ENCODE measurements at regions not wholly inside any gene's neighbourhood (a gene's known extent, or its start where the extent isn't known, plus 50 kb on each side); places are given as distances from the start of the nearest gene placed in this dataset.

GRCh38 chr4:181685911-181686310, 557.3 kb upstream of the TENM3 start:
- intact Hi-C loops (cut with DNase I) = no loop called here
- Histone ChIP-seq H3K36me3 (ENCODE audit: control insufficient read depth in 2 of 3, insufficient read depth in 3 of 3, low read length in 3 of 3) (no peaks in the 10 kb centered on the region), H3K9ac (ENCODE audit: low read length in 3 of 3) (no peak overlapping the region), H3K27ac (ENCODE audit: low read depth in 2 of 2, low read length in 2 of 2) (no peak overlapping the region), H3K27me3 (ENCODE audit: control insufficient read depth, insufficient read depth, low read length) (no peaks in the 10 kb centered on the region), H3K9me3 (ENCODE audit: control insufficient read depth in 2 of 3, insufficient read depth in 1 of 3, low read length in 3 of 3) (no peaks in the 10 kb centered on the region), H3K4me3 (ENCODE audit: low read length in 3 of 3) (no peak overlapping the region), H3K4me1 (ENCODE audit: control insufficient read depth in 2 of 3, insufficient read depth in 2 of 3, low read depth in 1 of 3, low read length in 3 of 3) (no peaks in the 10 kb centered on the region)
- FAIRE-seq (no peak), DNase-seq (no peak)
- no peak for TF ChIP-seq CTCF (IDR thresholded peaks at IDR 0.05; ENCODE audit: borderline replicate concordance, extremely low read depth, insufficient read depth)

- Histone ChIP-seq H3K27me3 (ENCODE audit: control insufficient read depth, insufficient read depth, low read length) (no peaks in the 10 kb centered on the region), H3K27ac (ENCODE audit: low read depth in 2 of 2, low read length in 2 of 2) (no peak overlapping the region), H3K9me3 (ENCODE audit: control insufficient read depth in 2 of 3, insufficient read depth in 1 of 3, low read length in 3 of 3) (no peaks in the 10 kb centered on the region), H3K9ac (ENCODE audit: low read length in 3 of 3) (no peak overlapping the region), H3K4me1 (ENCODE audit: control insufficient read depth in 2 of 3, insufficient read depth in 2 of 3, low read depth in 1 of 3, low read length in 3 of 3) (no peaks in the 10 kb centered on the region), H3K36me3 (ENCODE audit: control insufficient read depth in 2 of 3, insufficient read depth in 3 of 3, low read length in 3 of 3) (no peaks in the 10 kb centered on the region), H3K4me3 (ENCODE audit: low read length in 3 of 3) (no peak overlapping the region)
- intact Hi-C loops (cut with DNase I) = no loop called here
- DNase-seq (no peak), FAIRE-seq (no peak)
- TF ChIP-seq CTCF (IDR thresholded peaks at IDR 0.05; ENCODE audit: borderline replicate concordance, extremely low read depth, insufficient read depth) = no peak
These were observed 556.1 kb upstream of the TENM3 start for GRCh38 chr4:181687116-181687515.

- TF ChIP-seq CTCF (IDR thresholded peaks at IDR 0.05; ENCODE audit: borderline replicate concordance, extremely low read depth, insufficient read depth) = no peak
- Histone ChIP-seq H3K9me3 (ENCODE audit: control insufficient read depth in 2 of 3, insufficient read depth in 1 of 3, low read length in 3 of 3) (no peaks in the 10 kb centered on the region), H3K27me3 (ENCODE audit: control insufficient read depth, insufficient read depth, low read length) (no peaks in the 10 kb centered on the region), H3K9ac (ENCODE audit: low read length in 3 of 3) (no peak overlapping the region), H3K36me3 (ENCODE audit: control insufficient read depth in 2 of 3, insufficient read depth in 3 of 3, low read length in 3 of 3) (no peaks in the 10 kb centered on the region), H3K4me1 (ENCODE audit: control insufficient read depth in 2 of 3, insufficient read depth in 2 of 3, low read depth in 1 of 3, low read length in 3 of 3) (no peaks in the 10 kb centered on the region), H3K4me3 (ENCODE audit: low read length in 3 of 3) (no peak overlapping the region), H3K27ac (ENCODE audit: low read depth in 2 of 2, low read length in 2 of 2) (no peak overlapping the region)
- DNase-seq = no peak
- no peak for FAIRE-seq
- intact Hi-C loops (cut with DNase I) = no loop called here
These were observed 554.8 kb upstream of the TENM3 start for GRCh38 chr4:181688432-181688831.

- no peak for FAIRE-seq
- no peak for DNase-seq
- H3K4me3 ChIP-seq (ENCODE audit: low read length in 3 of 3) = no peak overlapping the region
- intact Hi-C loops (cut with DNase I) = no loop called here
- no peaks in the 10 kb centered on the region for H3K36me3 ChIP-seq (ENCODE audit: control insufficient read depth in 2 of 3, insufficient read depth in 3 of 3, low read length in 3 of 3)
- TF ChIP-seq CTCF (IDR thresholded peaks at IDR 0.05; ENCODE audit: borderline replicate concordance, extremely low read depth, insufficient read depth) = no peak
- no peaks in the 10 kb centered on the region for H3K9me3 ChIP-seq (ENCODE audit: control insufficient read depth in 2 of 3, insufficient read depth in 1 of 3, low read length in 3 of 3)
- H3K27me3 ChIP-seq (ENCODE audit: control insufficient read depth, insufficient read depth, low read length) = no peaks in the 10 kb centered on the region
- H3K27ac ChIP-seq (ENCODE audit: low read depth in 2 of 2, low read length in 2 of 2) = no peak overlapping the region
- H3K4me1 ChIP-seq (ENCODE audit: control insufficient read depth in 2 of 3, insufficient read depth in 2 of 3, low read depth in 1 of 3, low read length in 3 of 3) = no peaks in the 10 kb centered on the region
- H3K9ac ChIP-seq (ENCODE audit: low read length in 3 of 3) = no peak overlapping the region
These were observed 554.3 kb upstream of the TENM3 start for GRCh38 chr4:181688872-181689271.

Data from kidney (tissue), 13 donors.